ENCODE measurements at regions not wholly inside any gene's neighbourhood (a gene's known extent, or its start where the extent isn't known, plus 50 kb on each side); places are given as distances from the start of the nearest gene placed in this dataset.

- TF ChIP-seq SIN3A (IDR thresholded peaks at IDR 0.05; ENCODE audit: borderline replicate concordance, insufficient read depth, low read length) (no peak), FOXP2 (optimal IDR thresholded peaks at IDR 0.05; ENCODE audit: borderline replicate concordance, extremely low read depth, extremely low read length, insufficient read depth) (no peak), TAF1 (IDR thresholded peaks at IDR 0.05; ENCODE audit: borderline replicate concordance, insufficient read depth, low read length) (no peak), POLR2AphosphoS5 (IDR thresholded peaks at IDR 0.05; ENCODE audit: low read depth, low read length) (no peak), REST (IDR thresholded peaks at IDR 0.05; ENCODE audit: insufficient read depth in 1 of 2, low read depth in 2 of 2, low read length in 2 of 2) (no peak)
Observed at GRCh38 chr20:6559791-6560190, 207.7 kb upstream of the BMP2 start.

DNA sequence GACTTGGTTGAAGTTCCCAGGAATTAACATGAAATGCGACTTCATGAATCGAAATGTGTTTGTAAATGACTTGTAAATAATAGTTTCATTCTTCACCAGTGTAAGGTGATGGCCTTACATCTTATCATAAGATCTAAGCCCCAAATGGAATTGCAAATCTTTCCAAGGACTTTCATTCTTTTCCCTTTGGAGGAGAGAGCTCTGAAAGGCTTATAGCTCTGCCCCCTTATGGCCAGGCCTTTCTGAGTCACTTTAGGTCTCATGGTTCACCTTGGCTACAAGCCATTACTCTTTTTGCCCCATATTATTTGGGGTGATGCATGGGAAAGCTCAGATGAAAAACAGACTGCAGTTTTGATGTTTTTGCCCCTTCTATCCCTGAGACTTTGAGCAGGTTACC, 209.1 kb upstream of the BMP2 start:
- TF ChIP-seq TAF1 (IDR thresholded peaks at IDR 0.05; ENCODE audit: borderline replicate concordance, insufficient read depth, low read length) (no peak), SIN3A (IDR thresholded peaks at IDR 0.05; ENCODE audit: borderline replicate concordance, insufficient read depth, low read length) (no peak), POLR2AphosphoS5 (IDR thresholded peaks at IDR 0.05; ENCODE audit: low read depth, low read length) (no peak), REST (IDR thresholded peaks at IDR 0.05; ENCODE audit: insufficient read depth in 1 of 2, low read depth in 2 of 2, low read length in 2 of 2) (no peak), FOXP2 (optimal IDR thresholded peaks at IDR 0.05; ENCODE audit: borderline replicate concordance, extremely low read depth, extremely low read length, insufficient read depth) (no peak)

GRCh38 chr20:6533761-6534479, 233.6 kb upstream of the BMP2 start:
- TF ChIP-seq TAF1 (IDR thresholded peaks at IDR 0.05; ENCODE audit: borderline replicate concordance, insufficient read depth, low read length) (no peak), POLR2AphosphoS5 (IDR thresholded peaks at IDR 0.05; ENCODE audit: low read depth, low read length) (no peak), REST (IDR thresholded peaks at IDR 0.05; ENCODE audit: insufficient read depth in 1 of 2, low read depth in 2 of 2, low read length in 2 of 2) (no peak), FOXP2 (optimal IDR thresholded peaks at IDR 0.05; ENCODE audit: borderline replicate concordance, extremely low read depth, extremely low read length, insufficient read depth) (no peak), SIN3A (IDR thresholded peaks at IDR 0.05; ENCODE audit: borderline replicate concordance, insufficient read depth, low read length) (no peak)

GRCh38 chr20:6533351-6533750, 234.1 kb upstream of the BMP2 start:
- TF ChIP-seq SIN3A (IDR thresholded peaks at IDR 0.05; ENCODE audit: borderline replicate concordance, insufficient read depth, low read length) (no peak), POLR2AphosphoS5 (IDR thresholded peaks at IDR 0.05; ENCODE audit: low read depth, low read length) (no peak), REST (IDR thresholded peaks at IDR 0.05; ENCODE audit: insufficient read depth in 1 of 2, low read depth in 2 of 2, low read length in 2 of 2) (no peak), FOXP2 (optimal IDR thresholded peaks at IDR 0.05; ENCODE audit: borderline replicate concordance, extremely low read depth, extremely low read length, insufficient read depth) (no peak), TAF1 (IDR thresholded peaks at IDR 0.05; ENCODE audit: borderline replicate concordance, insufficient read depth, low read length) (no peak)

Data from PFSK-1 (cell line).